ENCODE measurements at regions not wholly inside any gene's neighbourhood (a gene's known extent, or its start where the extent isn't known, plus 50 kb on each side); places are given as distances from the start of the nearest gene placed in this dataset.

DNA sequence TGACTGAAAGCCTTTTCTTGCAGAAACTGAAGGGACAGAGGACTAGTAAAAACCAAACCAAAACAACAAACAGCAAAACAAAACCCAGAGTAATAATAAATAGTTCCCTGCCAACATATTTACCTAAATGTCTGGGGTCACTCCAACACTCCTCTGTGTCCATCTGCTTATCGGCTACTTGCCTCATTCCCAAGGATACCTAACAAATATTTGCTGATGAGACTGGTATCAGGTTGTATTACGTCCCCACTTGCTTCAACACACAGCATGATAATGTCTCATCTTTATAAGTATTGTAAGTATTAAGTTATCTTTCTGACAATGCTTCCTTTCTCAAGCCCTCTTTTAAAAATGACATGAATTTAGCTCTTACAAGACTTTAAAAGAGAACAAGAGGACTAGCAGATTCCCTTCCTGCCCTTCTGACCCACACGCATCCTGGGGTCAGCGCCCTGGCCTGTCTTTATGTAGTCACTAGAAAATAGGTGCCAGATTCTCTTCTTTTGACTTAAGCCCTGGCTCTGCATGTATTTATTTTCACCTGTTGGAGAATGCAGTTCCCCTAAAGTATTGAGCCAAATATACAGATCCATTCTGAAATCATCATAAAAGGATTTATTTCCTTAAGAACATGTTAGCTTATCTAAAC, 110.2 kb downstream of the SEM1 start:
- no peak overlapping the region for H3K4me3 ChIP-seq (replicated peaks in 1 of 3; ENCODE audit: insufficient read depth in 1 of 3, low read depth in 1 of 3, low read length in 3 of 3)
- BruUV-seq (replicated peaks) = no TSS peak
- no peaks in the 10 kb centered on the region for H4K20me1 ChIP-seq (replicated peaks; ENCODE audit: control insufficient read depth, extremely low read depth, insufficient read depth, low read length)
- dilution Hi-C loops (cut with MboI; ENCODE audit: extremely low pct_ligation_motif_present, low sequenced_read_pairs) (no loop called here), intact Hi-C loops (cut with micrococcal nuclease) (loop anchor here (5.0 kb wide), 1 partner anchor 682 kb away; no protein-coding TSS in a partner anchor)
- H2AFZ ChIP-seq (ENCODE audit: low read depth, low read length) = no peak overlapping the region
- H3K9me3 ChIP-seq (replicated peaks; ENCODE audit: control insufficient read depth, insufficient read depth, low read length) = no peaks in the 10 kb centered on the region
- H3K4me2 ChIP-seq (ENCODE audit: insufficient read depth, low read length) = no peak overlapping the region
- no peaks in the 10 kb centered on the region for H3K4me1 ChIP-seq (ENCODE audit: control insufficient read depth, extremely low read depth, insufficient read depth, low read length)
- ChIA-PET POLR2A (no interaction called here), CTCF (interaction anchor here (1.2 kb wide), 1 partner anchor 524 kb away, joined by 4 read pairs; no protein-coding TSS in a partner anchor)
- H3K79me2 ChIP-seq (ENCODE audit: control insufficient read depth, insufficient read depth, low read length) = no peaks in the 10 kb centered on the region
- FAIRE-seq (no peak), DNase-seq (ENCODE audit: low read depth, low spot score) (no peak)
- no peak for TF ChIP-seq POLR2AphosphoS5 (IDR thresholded peaks at IDR 0.05; ENCODE audit: insufficient read depth, low read depth, low read length)
- no peaks in the 10 kb centered on the region for H3K36me3 ChIP-seq (ENCODE audit: control insufficient read depth in 2 of 2, extremely low read depth in 1 of 2, insufficient read depth in 2 of 2, low read length in 2 of 2)
- no peaks in the 10 kb centered on the region for H3K9me1 ChIP-seq (replicated peaks; ENCODE audit: control insufficient read depth, extremely low read depth, insufficient read depth, low read length)
- peaks cover 2 to 5% of the 10 kb centered on the region in 2 experiments for H3K27me3 ChIP-seq (ENCODE audit: control insufficient read depth in 2 of 2, insufficient read depth in 2 of 2, low read length in 2 of 2)
- no peak overlapping the region for H3K27ac ChIP-seq (ENCODE audit: insufficient read depth, low read depth, low read length)
- no peak overlapping the region for H3K9ac ChIP-seq (replicated peaks; ENCODE audit: extremely low read depth, insufficient read depth, low read length)

DNA sequence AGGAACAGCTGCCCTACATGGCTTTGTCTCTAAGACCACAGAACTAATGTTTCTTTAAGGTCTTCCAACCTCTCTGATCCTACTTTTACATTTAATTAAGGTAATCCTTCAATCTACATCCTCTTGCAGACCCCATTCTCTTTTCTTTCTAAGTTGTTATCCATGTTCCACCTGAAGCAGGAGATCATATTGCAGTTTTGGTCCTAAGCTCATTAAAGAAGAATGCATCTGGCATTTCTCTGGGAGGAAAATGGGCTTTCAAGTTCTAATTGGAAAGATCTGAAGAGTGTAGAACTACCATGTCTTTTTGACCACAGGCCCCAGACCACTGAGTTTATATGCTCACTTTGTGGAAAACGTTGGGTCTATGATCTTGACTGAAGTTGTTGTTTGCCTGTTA, 111.2 kb downstream of the SEM1 start:
- no TSS peak for BruUV-seq (replicated peaks)
- Histone ChIP-seq H3K4me1 (ENCODE audit: control insufficient read depth, extremely low read depth, insufficient read depth, low read length) (no peaks in the 10 kb centered on the region), H3K9me1 (replicated peaks; ENCODE audit: control insufficient read depth, extremely low read depth, insufficient read depth, low read length) (no peaks in the 10 kb centered on the region), H2AFZ (ENCODE audit: low read depth, low read length) (no peak overlapping the region), H4K20me1 (replicated peaks; ENCODE audit: control insufficient read depth, extremely low read depth, insufficient read depth, low read length) (no peaks in the 10 kb centered on the region), H3K27ac (ENCODE audit: insufficient read depth, low read depth, low read length) (no peak overlapping the region), H3K9ac (replicated peaks; ENCODE audit: extremely low read depth, insufficient read depth, low read length) (no peak overlapping the region), H3K4me2 (ENCODE audit: insufficient read depth, low read length) (no peak overlapping the region), H3K4me3 (replicated peaks in 1 of 3; ENCODE audit: insufficient read depth in 1 of 3, low read depth in 1 of 3, low read length in 3 of 3) (no peak overlapping the region), H3K79me2 (ENCODE audit: control insufficient read depth, insufficient read depth, low read length) (no peaks in the 10 kb centered on the region), H3K36me3 (ENCODE audit: control insufficient read depth in 2 of 2, extremely low read depth in 1 of 2, insufficient read depth in 2 of 2, low read length in 2 of 2) (no peaks in the 10 kb centered on the region), H3K9me3 (replicated peaks; ENCODE audit: control insufficient read depth, insufficient read depth, low read length) (no peaks in the 10 kb centered on the region), H3K27me3 (ENCODE audit: control insufficient read depth in 2 of 2, insufficient read depth in 2 of 2, low read length in 2 of 2) (peaks cover 2 to 5% of the 10 kb centered on the region in 2 experiments)
- no peak for FAIRE-seq
- TF ChIP-seq EZH2 (IDR thresholded peaks at IDR 0.05; ENCODE audit: borderline replicate concordance, low read depth, low read length, severe bottlenecking) = no peak
- dilution Hi-C loops (cut with MboI; ENCODE audit: extremely low pct_ligation_motif_present, low sequenced_read_pairs) = no loop called here
- CTCF ChIA-PET = interaction anchor here (1.2 to 4.8 kb wide), 2 partner anchors 428 to 523 kb away, joined by 4 to 48 read pairs; no protein-coding TSS in a partner anchor
- intact Hi-C loops (cut with micrococcal nuclease) = loop anchor here (5.0 kb wide), 1 partner anchor 681 kb away; no protein-coding TSS in a partner anchor
- POLR2A ChIA-PET = no interaction called here
- DNase-seq (ENCODE audit: low read depth, low spot score) = no peak
